Tibial artery (tissue), 4 donors: ENCODE measurements at regions not wholly inside any gene's neighbourhood (a gene's known extent, or its start where the extent isn't known, plus 50 kb on each side); places are given as distances from the start of the nearest gene placed in this dataset.

ENCODE experiments used
- DNase-seq, 2 donors: peaks; one replicate each; pipeline ENCODE4 v3.0.0-alpha.2; 2019
- H3K27ac ChIP-seq, 2 donors: fragments of 200-600 bp; sonication (generic) in 1 of 2; 1 replicate in 1 of 2; 2 replicates in 1 of 2; pipeline ENCODE4 v1.5.1; 2018 to 2019; ENCODE audit warnings: mild to moderate bottlenecking in 1 of 2
- H3K27me3 ChIP-seq, 2 donors: fragments of 200-600 bp; sonication (generic) in 1 of 2; one replicate each; pipeline versions ENCODE4 v1.5.1 to v1.6.0; 2016 to 2019
- H3K36me3 ChIP-seq, 3 donors: fragments of 200-600 bp; sonication (generic) in 2 of 3; one replicate each; pipeline ENCODE4 v1.5.1; 2016 to 2019; ENCODE audit warnings: mild to moderate bottlenecking in 2 of 3
- H3K4me1 ChIP-seq, 4 donors: fragments of 200-600 bp; sonication (generic) in 2 of 4; 1 replicate in 3 of 4; 2 replicates in 1 of 4; pipeline ENCODE4 v1.5.1; 2016 to 2019
- H3K4me3 ChIP-seq, 2 donors: fragments of 200-600 bp; sonication (generic) in 1 of 2; 1 replicate in 1 of 2; 2 replicates in 1 of 2; pipeline ENCODE4 v1.5.1; 2018 to 2019; ENCODE audit warnings: mild to moderate bottlenecking in 2 of 2
- H3K9me3 ChIP-seq, 3 donors: fragments of 200-600 bp; sonication (generic) in 1 of 3; one replicate each; pipeline ENCODE4 v1.5.1; 2016 to 2019
- intact Hi-C: fragments of 100-400 bp; cut with DNase I; formaldehyde crosslinking; loops from one replicate; pipeline ENCODE4 v1.15.0; 2023; ENCODE audit warnings: low total_unique reads
- TF ChIP-seq, protein P1 (sequence below), 2 experiments: fragments of 200-600 bp in 1 of 2; fragments of 450-650 bp in 1 of 2; IDR thresholded peaks; one replicate each; pipeline ENCODE4 v1.5.1; 2017 to 2019; ENCODE audit warnings: antibody characterized with exemption in 2 of 2, mild to moderate bottlenecking in 1 of 2, moderate library complexity in 1 of 2

- no peak for DNase-seq
- intact Hi-C loops = no loop called here
- no peak overlapping the region for H3K27ac ChIP-seq
Measured at GRCh38 chr2:19774805-19775176, 127.0 kb downstream of the TTC32 start.

GRCh38 chr2:19772981-19773380 is 128.8 kb downstream of the TTC32 start:
- Histone ChIP-seq H3K9me3 (no peaks in the 10 kb centered on the region), H3K27ac (no peak overlapping the region), H3K4me1 (peaks cover 0 to 32% (median 11%) of the 10 kb centered on the region in 4 donors), H3K4me3 (no peak overlapping the region), H3K27me3 (no peaks in the 10 kb centered on the region), H3K36me3 (no peaks in the 10 kb centered on the region)
- intact Hi-C loops = no loop called here
- TF ChIP-seq, protein P1, sequence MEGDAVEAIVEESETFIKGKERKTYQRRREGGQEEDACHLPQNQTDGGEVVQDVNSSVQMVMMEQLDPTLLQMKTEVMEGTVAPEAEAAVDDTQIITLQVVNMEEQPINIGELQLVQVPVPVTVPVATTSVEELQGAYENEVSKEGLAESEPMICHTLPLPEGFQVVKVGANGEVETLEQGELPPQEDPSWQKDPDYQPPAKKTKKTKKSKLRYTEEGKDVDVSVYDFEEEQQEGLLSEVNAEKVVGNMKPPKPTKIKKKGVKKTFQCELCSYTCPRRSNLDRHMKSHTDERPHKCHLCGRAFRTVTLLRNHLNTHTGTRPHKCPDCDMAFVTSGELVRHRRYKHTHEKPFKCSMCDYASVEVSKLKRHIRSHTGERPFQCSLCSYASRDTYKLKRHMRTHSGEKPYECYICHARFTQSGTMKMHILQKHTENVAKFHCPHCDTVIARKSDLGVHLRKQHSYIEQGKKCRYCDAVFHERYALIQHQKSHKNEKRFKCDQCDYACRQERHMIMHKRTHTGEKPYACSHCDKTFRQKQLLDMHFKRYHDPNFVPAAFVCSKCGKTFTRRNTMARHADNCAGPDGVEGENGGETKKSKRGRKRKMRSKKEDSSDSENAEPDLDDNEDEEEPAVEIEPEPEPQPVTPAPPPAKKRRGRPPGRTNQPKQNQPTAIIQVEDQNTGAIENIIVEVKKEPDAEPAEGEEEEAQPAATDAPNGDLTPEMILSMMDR (IDR thresholded peaks at IDR 0.05) = no peak
- no peak for DNase-seq

More at GRCh38 chr2:19774805-19775176, 127.0 kb downstream of the TTC32 start:
- peaks cover 0 to 32% (median 11%) of the 10 kb centered on the region in 4 donors for H3K4me1 ChIP-seq
- H3K27me3 ChIP-seq = no peaks in the 10 kb centered on the region
- H3K9me3 ChIP-seq = no peaks in the 10 kb centered on the region
- TF ChIP-seq, protein P1 (IDR thresholded peaks at IDR 0.05) = no peak
- H3K36me3 ChIP-seq = no peaks in the 10 kb centered on the region
- H3K4me3 ChIP-seq = no peak overlapping the region

DNA sequence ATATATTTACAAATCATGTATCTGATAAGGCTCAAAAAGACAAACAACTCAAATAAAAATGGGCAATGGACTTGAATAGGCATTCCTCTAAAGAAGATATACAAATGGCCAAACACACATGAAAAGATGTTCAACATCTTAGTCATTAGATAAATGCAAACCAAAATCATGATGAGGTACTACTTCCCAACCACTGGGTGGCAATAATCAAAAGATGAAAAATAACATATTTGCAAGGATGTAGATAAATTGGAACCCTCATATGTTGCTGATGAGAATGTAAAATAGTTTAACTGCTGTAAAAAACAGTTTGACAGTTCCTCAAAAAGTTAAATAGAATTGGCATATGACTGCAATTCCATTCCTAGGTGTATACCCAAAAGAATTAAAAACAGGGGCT is 132.3 kb downstream of the TTC32 start:
- H3K27me3 ChIP-seq = no peaks in the 10 kb centered on the region
- H3K4me3 ChIP-seq = no peak overlapping the region
- TF ChIP-seq, protein P1 (IDR thresholded peaks at IDR 0.05) = peak in 1 of 2 experiments; percentile 40
- H3K27ac ChIP-seq = no peak overlapping the region
- no peak for DNase-seq
- no peaks in the 10 kb centered on the region for H3K9me3 ChIP-seq
- H3K4me1 ChIP-seq = peaks cover 0 to 9% (median under 1%) of the 10 kb centered on the region in 4 donors
- no peaks in the 10 kb centered on the region for H3K36me3 ChIP-seq
- intact Hi-C loops = no loop called here

GRCh38 chr2:19767899-19768298 is 133.9 kb downstream of the TTC32 start:
- Histone ChIP-seq H3K27ac (no peak overlapping the region), H3K4me3 (no peak overlapping the region), H3K4me1 (no peaks in the 10 kb centered on the region), H3K27me3 (no peaks in the 10 kb centered on the region), H3K9me3 (no peaks in the 10 kb centered on the region), H3K36me3 (no peaks in the 10 kb centered on the region)
- no peak for DNase-seq
- TF ChIP-seq, protein P1 (IDR thresholded peaks at IDR 0.05) = no peak
- intact Hi-C loops = no loop called here

DNA sequence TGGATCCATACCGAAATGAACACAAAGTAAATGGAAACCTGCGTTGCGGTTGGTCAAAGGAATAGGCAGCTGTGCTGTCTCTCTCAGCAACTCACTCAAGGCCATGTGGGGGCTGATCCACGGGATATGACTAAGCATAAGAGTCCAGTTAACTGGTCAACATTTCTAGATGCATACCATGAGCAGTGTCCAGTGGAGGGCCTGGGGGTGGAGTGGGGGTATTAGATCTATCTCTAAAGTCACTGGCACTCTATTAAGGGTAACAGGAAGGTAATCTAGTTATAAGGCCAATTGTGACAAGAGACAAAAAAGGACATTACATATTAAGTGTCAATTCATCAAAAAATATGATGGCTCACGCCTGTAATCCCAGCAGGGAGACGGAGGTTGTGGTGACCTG is 136.8 kb downstream of the TTC32 start:
- TF ChIP-seq, protein P1 (IDR thresholded peaks at IDR 0.05) = no peak
- H3K4me1 ChIP-seq = no peaks in the 10 kb centered on the region
- no peaks in the 10 kb centered on the region for H3K27me3 ChIP-seq
- no peak overlapping the region for H3K27ac ChIP-seq
- H3K36me3 ChIP-seq = no peaks in the 10 kb centered on the region
- H3K4me3 ChIP-seq = no peak overlapping the region
- H3K9me3 ChIP-seq = no peaks in the 10 kb centered on the region
- intact Hi-C loops = no loop called here
- DNase-seq = no peak

DNA sequence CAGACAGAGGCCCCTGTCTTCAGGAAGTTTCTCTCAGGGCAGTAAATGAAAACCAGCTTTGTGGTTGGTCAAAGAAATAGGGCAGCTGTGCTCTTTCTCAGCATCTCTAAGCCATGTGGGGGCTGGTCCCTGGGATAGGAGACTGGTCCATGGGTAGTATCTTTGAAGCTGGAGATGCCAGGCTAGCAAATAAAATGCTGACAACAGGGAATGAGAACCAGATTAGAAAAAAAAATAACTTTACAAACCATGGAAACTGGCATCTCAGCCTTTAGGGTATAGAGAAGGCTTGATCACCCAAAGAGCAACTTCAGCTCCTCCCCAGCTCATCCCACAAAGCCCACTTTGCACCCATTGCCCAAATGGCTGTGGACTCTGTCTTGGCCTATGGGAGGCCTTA is 138.1 kb downstream of the TTC32 start:
- TF ChIP-seq, protein P1 (IDR thresholded peaks at IDR 0.05) = no peak
- no peaks in the 10 kb centered on the region for H3K27me3 ChIP-seq
- H3K4me1 ChIP-seq = no peaks in the 10 kb centered on the region
- H3K36me3 ChIP-seq = no peaks in the 10 kb centered on the region
- H3K9me3 ChIP-seq = no peaks in the 10 kb centered on the region
- intact Hi-C loops = no loop called here
- no peak overlapping the region for H3K27ac ChIP-seq
- DNase-seq = no peak
- no peak overlapping the region for H3K4me3 ChIP-seq
